SKM-1 (cell line): ENCODE measurements at regions not wholly inside any gene's neighbourhood (a gene's known extent, or its start where the extent isn't known, plus 50 kb on each side); places are given as distances from the start of the nearest gene placed in this dataset.
"Not testable (repeated sequence)": the region's sequence is repeated elsewhere in the genome, so short reads cannot be mapped to it uniquely, and the experiment has no call there.

Source experiments
- DNase-seq: peaks from one replicate; lab custom pipeline; 2025; ENCODE audit not compliant: unreplicated experiment; lab: John Stamatoyannopoulos, UW

- DNase-seq = no peak
Observed at GRCh38 chr20:48339190-48339985, 488.4 kb downstream of the PREX1 start.

GRCh38 chr20:48338717-48339116, 489.1 kb downstream of the PREX1 start:
- DNase-seq = no peak

- DNase-seq = no peak
Observed at GRCh38 chr20:48336597-48336996, 491.2 kb downstream of the PREX1 start.

- DNase-seq = no peak
Observed at GRCh38 chr20:48335308-48336050, 492.3 kb downstream of the PREX1 start.

- no peak for DNase-seq
Observed at GRCh38 chr20:48333707-48334106, 494.1 kb downstream of the PREX1 start.

GRCh38 chr20:48332555-48332954, 495.2 kb downstream of the PREX1 start:
- no peak for DNase-seq

GRCh38 chr20:48331518-48332286, 496.1 kb downstream of the PREX1 start:
- DNase-seq = no peak

GRCh38 chr20:48329676-48330664, 497.8 kb downstream of the PREX1 start:
- DNase-seq = no peak

GRCh38 chr20:48329031-48329615, 498.7 kb downstream of the PREX1 start:
- no peak for DNase-seq

GRCh38 chr20:48327848-48328247, 500.0 kb downstream of the PREX1 start:
- DNase-seq = not testable (repeated sequence)

- DNase-seq = no peak
Observed at GRCh38 chr20:48326868-48327267, 500.9 kb downstream of the PREX1 start.

GRCh38 chr20:48326434-48326691, 501.4 kb downstream of the PREX1 start:
- no peak for DNase-seq

GRCh38 chr20:48325656-48326433, 502.0 kb downstream of the PREX1 start:
- DNase-seq = no peak

- no peak for DNase-seq
Observed at GRCh38 chr20:48324744-48325143, 503.1 kb downstream of the PREX1 start.

GRCh38 chr20:48321271-48321670, 506.5 kb downstream of the PREX1 start:
- no peak for DNase-seq

GRCh38 chr20:48319943-48320584, 507.7 kb downstream of the PREX1 start:
- DNase-seq = no peak

- DNase-seq = no peak
Observed at GRCh38 chr20:48317578-48317977, 510.2 kb downstream of the PREX1 start.

GRCh38 chr20:48314925-48315592, 512.7 kb downstream of the PREX1 start:
- no peak for DNase-seq

- no peak for DNase-seq
Observed at GRCh38 chr20:48313324-48313723, 514.5 kb downstream of the PREX1 start.
